Upper lobe of left lung (tissue), 6 donors: ENCODE measurements at regions not wholly inside any gene's neighbourhood (a gene's known extent, or its start where the extent isn't known, plus 50 kb on each side); places are given as distances from the start of the nearest gene placed in this dataset.

Source experiments
- ATAC-seq, 2 donors: fragments of 200-7000 bp; cut with Tn5 transposase; one replicate each; pipeline ENCODE4 v1.9.1; 2022; ENCODE audit warnings: mild to moderate bottlenecking in 2 of 2, moderate library complexity in 2 of 2; ENCODE audit not compliant: low FRiP score in 2 of 2
- DNase-seq, 2 donors: peaks; one replicate each; pipeline ENCODE4 v3.0.0-alpha.2; 2019 to 2020
- H3K27ac ChIP-seq, 4 donors: fragments of 200-600 bp; sonication (generic); one replicate each; pipeline ENCODE4 v1.5.1; 2016 to 2019
- H3K27me3 ChIP-seq, 4 donors: fragments of 200-600 bp; sonication (generic); one replicate each; pipeline ENCODE4 v1.5.1; 2017 to 2019
- H3K36me3 ChIP-seq, 4 donors: fragments of 200-600 bp; sonication (generic); one replicate each; pipeline ENCODE4 v1.5.1; 2016 to 2019
- H3K4me1 ChIP-seq, 4 donors: fragments of 200-600 bp; sonication (generic); one replicate each; pipeline ENCODE4 v1.5.1; 2018 to 2019
- H3K4me3 ChIP-seq, 4 donors: fragments of 200-600 bp; sonication (generic); one replicate each; pipeline ENCODE4 v1.5.1; 2017 to 2019; ENCODE audit warnings: mild to moderate bottlenecking in 2 of 4, moderate library complexity in 1 of 4
- H3K9me3 ChIP-seq, 4 donors: fragments of 200-600 bp; sonication (generic); one replicate each; pipeline ENCODE4 v1.5.1; 2018 to 2019
- EP300 ChIP-seq, 4 donors: sonication (generic); formaldehyde crosslinking; IDR thresholded peaks; one replicate each; pipeline ENCODE4 v1.5.1; 2017; ENCODE audit warnings: antibody characterized with exemption in 4 of 4, control low read depth in 2 of 4
- POLR2A ChIP-seq, 4 donors: fragments of 450-650 bp; IDR thresholded peaks; one replicate each; pipeline ENCODE4 v1.5.1; 2016 to 2017; ENCODE audit warnings: antibody characterized with exemption in 4 of 4, mild to moderate bottlenecking in 2 of 4
- POLR2AphosphoS5 ChIP-seq, 2 donors: sonication (generic); formaldehyde crosslinking; IDR thresholded peaks; one replicate each; pipeline ENCODE4 v1.5.1; 2017; ENCODE audit warnings: antibody characterized with exemption in 2 of 2
- WGBS, 2 donors: methylation state at CpG; one replicate each; pipeline ENCODE4 v1.1.5; 2017 to 2018; 5-methylcytosine and 5-hydroxymethylcytosine counted together
- TF ChIP-seq, protein P1 (sequence below), 6 experiments: fragments of 450-650 bp in 4 of 6; fragments of 200-600 bp in 2 of 6; sonication (generic) in 2 of 6; IDR thresholded peaks; one replicate each; pipeline ENCODE4 v1.5.1; 2016 to 2019; ENCODE audit warnings: antibody characterized with exemption in 6 of 6
- donor health status: DM: no; HTN: no; CAD: no; lungs with moderate emphysema.
- donor health status: DM: no; HTN: yes; CAD: no; lungs with severe emphysema.

DNA sequence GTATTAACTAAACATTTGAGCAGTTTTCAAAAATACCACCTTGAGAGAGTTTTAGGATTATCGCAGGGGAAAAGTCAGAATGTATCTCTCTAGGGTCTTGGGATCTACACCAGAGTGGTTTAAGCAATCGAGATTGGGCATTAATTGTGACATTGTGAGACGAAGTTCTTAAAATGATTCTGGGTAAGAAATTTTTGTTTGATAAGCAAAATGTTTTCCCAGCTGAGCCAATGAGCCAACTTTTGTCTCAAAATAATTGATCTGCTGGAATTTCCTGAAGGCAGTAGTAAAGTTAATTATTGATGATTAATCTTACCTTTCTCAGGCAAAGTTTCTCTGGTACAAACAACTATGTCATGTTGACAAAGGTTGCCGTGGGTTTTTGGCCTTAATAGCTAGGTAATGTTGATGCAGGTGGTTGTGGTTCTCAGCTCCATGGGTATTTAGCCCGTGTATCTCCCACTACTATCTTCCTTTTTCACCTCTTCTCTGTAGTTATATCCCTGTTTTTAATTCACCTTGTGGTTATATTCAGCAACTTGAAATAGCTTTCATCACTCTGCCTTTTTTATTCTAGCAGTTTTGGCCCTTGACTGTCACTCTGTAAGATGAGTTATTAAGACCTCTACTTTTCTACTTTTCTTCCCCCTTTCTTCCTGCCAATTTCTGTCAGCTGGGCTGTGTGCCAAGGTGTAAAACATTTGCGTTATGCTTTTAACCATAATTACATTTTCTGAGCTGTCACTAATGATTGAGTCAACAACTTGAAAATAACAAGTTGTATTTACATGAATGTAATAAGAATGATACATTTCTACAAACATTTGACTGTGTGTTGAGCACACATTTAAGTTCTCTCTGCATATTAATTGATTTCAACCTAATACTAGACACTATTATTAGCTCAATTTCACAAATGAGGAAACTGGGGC, 368.3 kb upstream of the BTBD3 start:
- Histone ChIP-seq H3K4me3 (no peak overlapping the region), H3K4me1 (no peaks in the 10 kb centered on the region), H3K9me3 (no peaks in the 10 kb centered on the region), H3K27ac (no peak overlapping the region), H3K36me3 (no peaks in the 10 kb centered on the region), H3K27me3 (no peaks in the 10 kb centered on the region)
- DNase-seq, result no peak
- ATAC-seq, result no peak
- TF ChIP-seq EP300 (IDR thresholded peaks at IDR 0.05), result no peak
- no peak for TF ChIP-seq POLR2AphosphoS5 (IDR thresholded peaks at IDR 0.05)
- TF ChIP-seq, protein P1, sequence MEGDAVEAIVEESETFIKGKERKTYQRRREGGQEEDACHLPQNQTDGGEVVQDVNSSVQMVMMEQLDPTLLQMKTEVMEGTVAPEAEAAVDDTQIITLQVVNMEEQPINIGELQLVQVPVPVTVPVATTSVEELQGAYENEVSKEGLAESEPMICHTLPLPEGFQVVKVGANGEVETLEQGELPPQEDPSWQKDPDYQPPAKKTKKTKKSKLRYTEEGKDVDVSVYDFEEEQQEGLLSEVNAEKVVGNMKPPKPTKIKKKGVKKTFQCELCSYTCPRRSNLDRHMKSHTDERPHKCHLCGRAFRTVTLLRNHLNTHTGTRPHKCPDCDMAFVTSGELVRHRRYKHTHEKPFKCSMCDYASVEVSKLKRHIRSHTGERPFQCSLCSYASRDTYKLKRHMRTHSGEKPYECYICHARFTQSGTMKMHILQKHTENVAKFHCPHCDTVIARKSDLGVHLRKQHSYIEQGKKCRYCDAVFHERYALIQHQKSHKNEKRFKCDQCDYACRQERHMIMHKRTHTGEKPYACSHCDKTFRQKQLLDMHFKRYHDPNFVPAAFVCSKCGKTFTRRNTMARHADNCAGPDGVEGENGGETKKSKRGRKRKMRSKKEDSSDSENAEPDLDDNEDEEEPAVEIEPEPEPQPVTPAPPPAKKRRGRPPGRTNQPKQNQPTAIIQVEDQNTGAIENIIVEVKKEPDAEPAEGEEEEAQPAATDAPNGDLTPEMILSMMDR (IDR thresholded peaks at IDR 0.05), result no peak
- WGBS, 2 donors, result 55 to 61% methylated on average over 6 of the region's 6 CpGs

GRCh38 chr20:11550657-11551338, 366.9 kb upstream of the BTBD3 start:
- Histone ChIP-seq H3K4me3 (no peak overlapping the region), H3K27me3 (no peaks in the 10 kb centered on the region), H3K36me3 (no peaks in the 10 kb centered on the region), H3K9me3 (no peaks in the 10 kb centered on the region), H3K4me1 (no peaks in the 10 kb centered on the region), H3K27ac (no peak overlapping the region)
- no peak for DNase-seq
- 74 to 79% methylated on average over 8 of the region's 8 CpGs for WGBS, 2 donors
- no peak for TF ChIP-seq POLR2A (IDR thresholded peaks at IDR 0.05)
- TF ChIP-seq EP300 (IDR thresholded peaks at IDR 0.05), result no peak
- no peak for TF ChIP-seq POLR2AphosphoS5 (IDR thresholded peaks at IDR 0.05)
- TF ChIP-seq, protein P1 (IDR thresholded peaks at IDR 0.05), result no peak
- ATAC-seq, result no peak

- Histone ChIP-seq H3K4me1 (no peaks in the 10 kb centered on the region), H3K4me3 (no peak overlapping the region), H3K9me3 (no peaks in the 10 kb centered on the region), H3K27me3 (no peaks in the 10 kb centered on the region), H3K27ac (no peak overlapping the region), H3K36me3 (no peaks in the 10 kb centered on the region)
- TF ChIP-seq EP300 (IDR thresholded peaks at IDR 0.05) (no peak), POLR2AphosphoS5 (IDR thresholded peaks at IDR 0.05) (no peak), POLR2A (IDR thresholded peaks at IDR 0.05) (no peak)
- TF ChIP-seq, protein P1 (IDR thresholded peaks at IDR 0.05), result no peak
- ATAC-seq (no peak), DNase-seq (no peak)
These were observed 366.2 kb upstream of the BTBD3 start for GRCh38 chr20:11551479-11551878.

GRCh38 chr20:11553603-11554002, 364.1 kb upstream of the BTBD3 start:
- H3K4me1 ChIP-seq, result no peaks in the 10 kb centered on the region
- H3K9me3 ChIP-seq, result no peaks in the 10 kb centered on the region
- WGBS, 2 donors, result 71 to 82% methylated on average over 4 of the region's 4 CpGs
- ATAC-seq (no peak), DNase-seq (no peak)
- no peaks in the 10 kb centered on the region for H3K36me3 ChIP-seq
- H3K27ac ChIP-seq, result no peak overlapping the region
- TF ChIP-seq EP300 (IDR thresholded peaks at IDR 0.05), result no peak
- no peak for TF ChIP-seq POLR2A (IDR thresholded peaks at IDR 0.05)
- TF ChIP-seq POLR2AphosphoS5 (IDR thresholded peaks at IDR 0.05), result no peak
- TF ChIP-seq, protein P1 (IDR thresholded peaks at IDR 0.05), result peak in 1 of 6 experiments; percentile 17
- H3K27me3 ChIP-seq, result no peaks in the 10 kb centered on the region
- no peak overlapping the region for H3K4me3 ChIP-seq
